GM12878 (cell line): ENCODE measurements at regions not wholly inside any gene's neighbourhood (a gene's known extent, or its start where the extent isn't known, plus 50 kb on each side); places are given as distances from the start of the nearest gene placed in this dataset.

Experiments used
- CTCF ChIP-seq, 3 experiments: IDR thresholded peaks in 2 of 3; conservative IDR thresholded peaks in 1 of 3; 2 replicates each; pipeline ENCODE4 v1.5.1; 2011; ENCODE audit warnings: low read depth in 3 of 3, low read length in 3 of 3, mild to moderate bottlenecking in 3 of 3, control low read depth in 2 of 3, moderate library complexity in 2 of 3, inconsistent platforms in 1 of 3, mixed read lengths in 1 of 3; ENCODE audit not compliant: control insufficient read depth in 2 of 3, insufficient read depth in 1 of 3; ENCODE audit errors: extremely low read depth in 1 of 3
- EED ChIP-seq: sonication (generic); IDR thresholded peaks from 2 replicates; pipeline ENCODE4 v1.6.1; 2016; ENCODE audit warnings: antibody characterized with exemption, low read depth
- EP300 ChIP-seq, 2 experiments: fragments of 150-350 bp in 1 of 2; IDR thresholded peaks; 2 replicates each; pipeline ENCODE4 v1.6.1; 2011 to 2012; ENCODE audit warnings: low read depth in 2 of 2, low read length in 2 of 2, borderline replicate concordance in 1 of 2, improper control_type of control experiment in 1 of 2, inconsistent platforms in 1 of 2; ENCODE audit not compliant: control insufficient read depth in 1 of 2
- GABPA ChIP-seq: IDR thresholded peaks from 2 replicates; pipeline ENCODE4 v1.6.1; 2014; ENCODE audit warnings: antibody characterized with exemption, low read depth, mild to moderate bottlenecking, inconsistent platforms
- HCFC1 ChIP-seq: fragments of 150-350 bp; IDR thresholded peaks from 2 replicates; pipeline ENCODE4 v1.6.1; 2014; ENCODE audit warnings: low read length
- MTA3 ChIP-seq: IDR thresholded peaks from 2 replicates; pipeline ENCODE4 v1.6.1; 2012; ENCODE audit warnings: low read length, inconsistent platforms, borderline replicate concordance
- POLR2A ChIP-seq: IDR thresholded peaks from 2 replicates; pipeline ENCODE4 v1.6.1; 2011; ENCODE audit warnings: low read depth, mild to moderate bottlenecking, low read length
- RAD21 ChIP-seq: IDR thresholded peaks from 2 replicates; pipeline ENCODE4 v1.6.1; 2011; ENCODE audit warnings: mild to moderate bottlenecking, low read depth, low read length, moderate library complexity; ENCODE audit not compliant: insufficient read depth
- RELA ChIP-seq: fragments of 450-650 bp; IDR thresholded peaks from 2 replicates; pipeline ENCODE4 v1.8.0; 2014; ENCODE audit warnings: borderline replicate concordance; ENCODE audit not compliant: partially characterized antibody
- ZBED1 ChIP-seq: IDR thresholded peaks from 2 replicates; pipeline ENCODE4 v1.6.1; 2016; ENCODE audit warnings: borderline replicate concordance
- ZSCAN29 ChIP-seq: fragments of 450-650 bp; IDR thresholded peaks from 2 replicates; pipeline ENCODE4 v1.6.1; 2017; ENCODE audit warnings: mild to moderate bottlenecking, moderate library complexity
- TF ChIP-seq, protein P1 (sequence below): IDR thresholded peaks from 2 replicates; pipeline ENCODE4 v1.6.1; 2011; ENCODE audit warnings: low read depth, low read length, improper control_type of control experiment, borderline replicate concordance
- TF ChIP-seq, protein P2 (sequence below): IDR thresholded peaks from 2 replicates; pipeline ENCODE4 v1.6.1; 2012; ENCODE audit warnings: low read depth, low read length, improper control_type of control experiment
- TF ChIP-seq, protein P3 (sequence below): fragments of 150-350 bp; IDR thresholded peaks from 2 replicates; pipeline ENCODE4 v1.6.1; 2016; ENCODE audit warnings: low read depth, low read length

GRCh38 chr12:61655241-61655640 is 605.0 kb upstream of the USP15 start:
- no peak for TF ChIP-seq EED
- TF ChIP-seq HCFC1: no peak
- no peak for TF ChIP-seq CTCF (IDR thresholded peaks at IDR 0.05 in 2 of 3, conservative IDR thresholded peaks at IDR 0.05 in 1 of 3; ENCODE audit: control insufficient read depth in 2 of 3, extremely low read depth in 1 of 3, insufficient read depth in 1 of 3, low read depth in 3 of 3, low read length in 3 of 3)
- TF ChIP-seq ZBED1: no peak
- no peak for TF ChIP-seq ZSCAN29
- no peak for TF ChIP-seq MTA3
- no peak for TF ChIP-seq GABPA
- no peak for TF ChIP-seq EP300 (IDR thresholded peaks at IDR 0.05; ENCODE audit: borderline replicate concordance in 1 of 2, control insufficient read depth in 1 of 2, low read depth in 2 of 2, low read length in 2 of 2)
- TF ChIP-seq, protein P1, sequence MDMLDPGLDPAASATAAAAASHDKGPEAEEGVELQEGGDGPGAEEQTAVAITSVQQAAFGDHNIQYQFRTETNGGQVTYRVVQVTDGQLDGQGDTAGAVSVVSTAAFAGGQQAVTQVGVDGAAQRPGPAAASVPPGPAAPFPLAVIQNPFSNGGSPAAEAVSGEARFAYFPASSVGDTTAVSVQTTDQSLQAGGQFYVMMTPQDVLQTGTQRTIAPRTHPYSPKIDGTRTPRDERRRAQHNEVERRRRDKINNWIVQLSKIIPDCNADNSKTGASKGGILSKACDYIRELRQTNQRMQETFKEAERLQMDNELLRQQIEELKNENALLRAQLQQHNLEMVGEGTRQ: no peak
- no peak for TF ChIP-seq RAD21
- TF ChIP-seq, protein P2, sequence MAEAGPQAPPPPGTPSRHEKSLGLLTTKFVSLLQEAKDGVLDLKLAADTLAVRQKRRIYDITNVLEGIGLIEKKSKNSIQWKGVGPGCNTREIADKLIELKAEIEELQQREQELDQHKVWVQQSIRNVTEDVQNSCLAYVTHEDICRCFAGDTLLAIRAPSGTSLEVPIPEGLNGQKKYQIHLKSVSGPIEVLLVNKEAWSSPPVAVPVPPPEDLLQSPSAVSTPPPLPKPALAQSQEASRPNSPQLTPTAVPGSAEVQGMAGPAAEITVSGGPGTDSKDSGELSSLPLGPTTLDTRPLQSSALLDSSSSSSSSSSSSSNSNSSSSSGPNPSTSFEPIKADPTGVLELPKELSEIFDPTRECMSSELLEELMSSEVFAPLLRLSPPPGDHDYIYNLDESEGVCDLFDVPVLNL: no peak
- no peak for TF ChIP-seq RELA
- TF ChIP-seq, protein P3, sequence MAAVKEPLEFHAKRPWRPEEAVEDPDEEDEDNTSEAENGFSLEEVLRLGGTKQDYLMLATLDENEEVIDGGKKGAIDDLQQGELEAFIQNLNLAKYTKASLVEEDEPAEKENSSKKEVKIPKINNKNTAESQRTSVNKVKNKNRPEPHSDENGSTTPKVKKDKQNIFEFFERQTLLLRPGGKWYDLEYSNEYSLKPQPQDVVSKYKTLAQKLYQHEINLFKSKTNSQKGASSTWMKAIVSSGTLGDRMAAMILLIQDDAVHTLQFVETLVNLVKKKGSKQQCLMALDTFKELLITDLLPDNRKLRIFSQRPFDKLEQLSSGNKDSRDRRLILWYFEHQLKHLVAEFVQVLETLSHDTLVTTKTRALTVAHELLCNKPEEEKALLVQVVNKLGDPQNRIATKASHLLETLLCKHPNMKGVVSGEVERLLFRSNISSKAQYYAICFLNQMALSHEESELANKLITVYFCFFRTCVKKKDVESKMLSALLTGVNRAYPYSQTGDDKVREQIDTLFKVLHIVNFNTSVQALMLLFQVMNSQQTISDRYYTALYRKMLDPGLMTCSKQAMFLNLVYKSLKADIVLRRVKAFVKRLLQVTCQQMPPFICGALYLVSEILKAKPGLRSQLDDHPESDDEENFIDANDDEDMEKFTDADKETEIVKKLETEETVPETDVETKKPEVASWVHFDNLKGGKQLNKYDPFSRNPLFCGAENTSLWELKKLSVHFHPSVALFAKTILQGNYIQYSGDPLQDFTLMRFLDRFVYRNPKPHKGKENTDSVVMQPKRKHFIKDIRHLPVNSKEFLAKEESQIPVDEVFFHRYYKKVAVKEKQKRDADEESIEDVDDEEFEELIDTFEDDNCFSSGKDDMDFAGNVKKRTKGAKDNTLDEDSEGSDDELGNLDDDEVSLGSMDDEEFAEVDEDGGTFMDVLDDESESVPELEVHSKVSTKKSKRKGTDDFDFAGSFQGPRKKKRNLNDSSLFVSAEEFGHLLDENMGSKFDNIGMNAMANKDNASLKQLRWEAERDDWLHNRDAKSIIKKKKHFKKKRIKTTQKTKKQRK: no peak
- no peak for TF ChIP-seq POLR2A
